GM10248 (cell line): ENCODE measurements at regions not wholly inside any gene's neighbourhood (a gene's known extent, or its start where the extent isn't known, plus 50 kb on each side); places are given as distances from the start of the nearest gene placed in this dataset.

Source experiments
- CTCF ChIA-PET: fragments of 300-600 bp; sonication (Branson Sonifier 250); formaldehyde crosslinking; extraction: SDS; loops from one replicate; lab custom pipeline; 2021; ENCODE audit warnings: antibody characterized with exemption; lab: Yijun Ruan, JAX
- POLR2A ChIA-PET: fragments of 350-650 bp; sonication (Branson Sonifier 250); formaldehyde crosslinking; extraction: SDS; loops from one replicate; lab custom pipeline; 2020; ENCODE audit warnings: antibody characterized with exemption; lab: Yijun Ruan, JAX
- DNase-seq: peaks from one replicate; pipeline ENCODE4 v3.0.0; 2012; ENCODE audit errors: extremely low spot score
- CTCF ChIP-seq: IDR thresholded peaks from 2 replicates; pipeline ENCODE4 v1.5.1; 2012; ENCODE audit warnings: mild to moderate bottlenecking, low read depth; ENCODE audit errors: extremely low read depth, missing control alignments, control extremely low read depth

- no peak for DNase-seq
- POLR2A ChIA-PET = no interaction called here
- CTCF ChIA-PET = no interaction called here
- TF ChIP-seq CTCF = no peak
Observed at GRCh38 chr7:13715534-13715933, 273.9 kb downstream of the ETV1 start.

GRCh38 chr7:13717031-13717430, 272.4 kb downstream of the ETV1 start:
- TF ChIP-seq CTCF = no peak
- ChIA-PET CTCF (interaction anchor here (2.6 kb wide), 1 partner anchor 11 kb away, joined by 17 read pairs; no protein-coding TSS in a partner anchor), POLR2A (no interaction called here)
- no peak for DNase-seq

GRCh38 chr7:13724191-13724976, 265.1 kb downstream of the ETV1 start:
- POLR2A ChIA-PET = no interaction called here
- DNase-seq = no peak
- CTCF ChIA-PET = no interaction called here
- no peak for TF ChIP-seq CTCF

GRCh38 chr7:13724977-13725566, 264.4 kb downstream of the ETV1 start:
- CTCF ChIA-PET = no interaction called here
- DNase-seq = no peak
- POLR2A ChIA-PET = no interaction called here
- no peak for TF ChIP-seq CTCF

- no peak for TF ChIP-seq CTCF
- CTCF ChIA-PET = no interaction called here
- POLR2A ChIA-PET = no interaction called here
- no peak for DNase-seq
Observed at GRCh38 chr7:13725591-13725990, 263.9 kb downstream of the ETV1 start.

GRCh38 chr7:13727279-13727678, 262.2 kb downstream of the ETV1 start:
- DNase-seq = no peak
- CTCF ChIA-PET = interaction anchor here (1.5 to 2.8 kb wide), 3 partner anchors 9 to 26 kb away, joined by 4 to 6 read pairs (median 6); no protein-coding TSS in a partner anchor
- TF ChIP-seq CTCF = no peak
- POLR2A ChIA-PET = no interaction called here
